Heart right ventricle (tissue), 16 donors: ENCODE measurements at regions not wholly inside any gene's neighbourhood (a gene's known extent, or its start where the extent isn't known, plus 50 kb on each side); places are given as distances from the start of the nearest gene placed in this dataset.

Experiments
- ATAC-seq, 8 donors: fragments of 200-7000 bp; cut with Tn5 transposase; one replicate each; pipeline ENCODE4 v1.9.1; 2020; ENCODE audit warnings: mild to moderate bottlenecking in 8 of 8, moderate library complexity in 8 of 8, moderate number of reproducible peaks in 1 of 8
- DNase-seq, 2 donors: peaks; one replicate each; pipeline ENCODE4 v3.0.0-alpha.2; 2020
- H3K27ac ChIP-seq, 10 donors: fragments of 200-600 bp; sonication (generic) in 2 of 10; one replicate each; pipeline versions ENCODE4 v1.5.0 to v1.8.0; 2020 to 2022; ENCODE audit warnings: mild to moderate bottlenecking in 3 of 10
- H3K27me3 ChIP-seq, 7 donors: fragments of 200-600 bp; one replicate each; pipeline ENCODE4 v1.8.0; 2021 to 2022; ENCODE audit warnings: mild to moderate bottlenecking in 2 of 7
- H3K36me3 ChIP-seq, 9 donors: fragments of 200-600 bp; sonication (generic) in 1 of 9; one replicate each; pipeline versions ENCODE4 v1.5.0 to v1.8.0; 2020 to 2022; ENCODE audit warnings: mild to moderate bottlenecking in 2 of 9
- H3K4me1 ChIP-seq, 9 donors: fragments of 200-600 bp; sonication (generic) in 1 of 9; one replicate each; pipeline versions ENCODE4 v1.5.0 to v1.8.0; 2020 to 2022; ENCODE audit warnings: mild to moderate bottlenecking in 4 of 9
- H3K4me3 ChIP-seq, 10 donors: fragments of 200-600 bp; sonication (generic) in 2 of 10; one replicate each; pipeline versions ENCODE4 v1.5.0 to v1.8.0; 2020 to 2022; ENCODE audit warnings: mild to moderate bottlenecking in 7 of 10, moderate library complexity in 2 of 10
- H3K9me3 ChIP-seq, 11 donors: fragments of 200-600 bp in 10 of 11; sonication (generic) in 2 of 11; one replicate each; pipeline versions ENCODE4 v1.5.0 to v1.8.0; 2013 to 2022; ENCODE audit warnings: mild to moderate bottlenecking in 2 of 11, control low read depth in 1 of 11, moderate library complexity in 1 of 11
- WGBS, 2 donors: extraction: QIAGEN DNeasy Blood & Tissue Kit; methylation state at CpG; one replicate each; pipeline ENCODE4 v1.1.7; 2013; ENCODE audit warnings: inconsistent platforms in 1 of 2; 5-methylcytosine and 5-hydroxymethylcytosine counted together
- intact Hi-C, 10 donors: fragments of 100-400 bp; cut with DNase I; formaldehyde crosslinking; loops; one replicate each; pipeline versions ENCODE4 v1.11.1 to v1.14.2; 2022
- TF ChIP-seq, protein P1 (sequence below), 9 donors: fragments of 200-600 bp; sonication (generic) in 2 of 9; IDR thresholded peaks; one replicate each; pipeline versions ENCODE4 v1.5.0 to v1.8.0; 2021 to 2022; ENCODE audit warnings: antibody characterized with exemption in 9 of 9, mild to moderate bottlenecking in 5 of 9, moderate library complexity in 1 of 9
- donor health status: Arrhythmogenic right ventricular cardiomyopathy.
- donor health status: ischemic (EF 13 %, LVEDD 7.1; RV severe dilation, severe dysfunction).
- donor health status: healthy with polysubstance abuse.
- donor health status: DM: no; HTN: yes; CAD: no.
- donor health status: DM: no; HTN: no; CAD: no.
- donor health status: ischemic (EF 25% LVEDD 6.9; RV normal size, moderate dysfunction).
- donor health status: ischemic (EF 25% LVEDD 5.7; RV mildly dilated, moderate dysfunction).
- donor health status: healthy.
- donor health status: DM: yes; HTN: yes; CAD: no.
- donor health status: Ischemic cardiomyopathy.
- donor health status: ischemic (EF 35%, LVEDD 5.7; RV mildly dilated, moderate dysfunction).
- donor health status: nonischemic (EF 11% LVEDD 7.7; RV severe dilation, severe dysfunction).
- donor health status: DM: yes; HTN: yes; CAD: no.
- donor health status: PGD.
- donor health status: ischemic (EF 29% LVEDD 5.4; RV normal size, mild dysfunction).
- donor health status: nonischemic (EF 23%, LVEDD 6.1; RV moderate dilation, normal function).

DNA sequence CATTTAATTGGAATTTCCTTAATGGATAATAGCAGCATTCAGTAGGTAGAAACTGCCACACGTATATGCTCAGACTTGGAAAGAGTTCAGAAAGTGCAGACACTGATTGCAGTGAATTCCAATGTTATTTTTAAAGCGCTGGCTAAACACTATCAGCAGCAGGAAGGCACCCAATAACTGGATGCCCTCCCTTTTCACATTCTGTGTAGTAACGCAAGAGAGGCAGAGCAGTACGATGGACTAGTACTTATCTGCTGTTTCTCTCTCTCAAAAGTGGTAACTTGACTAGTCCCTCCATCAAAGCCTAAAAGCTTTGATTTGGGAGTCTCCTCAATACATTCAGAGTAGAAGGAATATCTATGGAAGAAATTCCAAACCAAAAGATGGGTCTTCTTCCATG is 791.0 kb downstream of the TMTC2 start:
- no peaks in the 10 kb centered on the region for H3K36me3 ChIP-seq
- H3K4me3 ChIP-seq, result no peak overlapping the region
- peak; percentile 67 to 98 (median 85) for ATAC-seq
- H3K27me3 ChIP-seq, result no peaks in the 10 kb centered on the region
- DNase-seq, result peak in 1 of 2 donors; percentile 5
- TF ChIP-seq, protein P1, sequence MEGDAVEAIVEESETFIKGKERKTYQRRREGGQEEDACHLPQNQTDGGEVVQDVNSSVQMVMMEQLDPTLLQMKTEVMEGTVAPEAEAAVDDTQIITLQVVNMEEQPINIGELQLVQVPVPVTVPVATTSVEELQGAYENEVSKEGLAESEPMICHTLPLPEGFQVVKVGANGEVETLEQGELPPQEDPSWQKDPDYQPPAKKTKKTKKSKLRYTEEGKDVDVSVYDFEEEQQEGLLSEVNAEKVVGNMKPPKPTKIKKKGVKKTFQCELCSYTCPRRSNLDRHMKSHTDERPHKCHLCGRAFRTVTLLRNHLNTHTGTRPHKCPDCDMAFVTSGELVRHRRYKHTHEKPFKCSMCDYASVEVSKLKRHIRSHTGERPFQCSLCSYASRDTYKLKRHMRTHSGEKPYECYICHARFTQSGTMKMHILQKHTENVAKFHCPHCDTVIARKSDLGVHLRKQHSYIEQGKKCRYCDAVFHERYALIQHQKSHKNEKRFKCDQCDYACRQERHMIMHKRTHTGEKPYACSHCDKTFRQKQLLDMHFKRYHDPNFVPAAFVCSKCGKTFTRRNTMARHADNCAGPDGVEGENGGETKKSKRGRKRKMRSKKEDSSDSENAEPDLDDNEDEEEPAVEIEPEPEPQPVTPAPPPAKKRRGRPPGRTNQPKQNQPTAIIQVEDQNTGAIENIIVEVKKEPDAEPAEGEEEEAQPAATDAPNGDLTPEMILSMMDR (IDR thresholded peaks at IDR 0.05), result no peak
- H3K9me3 ChIP-seq, result peaks cover 0 to 7% (median 0%) of the 10 kb centered on the region in 11 donors
- WGBS, 2 donors, result 7 to 12% methylated on average over 4 of the region's 4 CpGs
- H3K27ac ChIP-seq, result peak overlapping the region in 5 of 10 donors; percentile 10 to 64 (median 56)
- intact Hi-C loops, result no loop called here
- peaks cover 0 to 24% (median 0%) of the 10 kb centered on the region in 9 donors for H3K4me1 ChIP-seq

DNA sequence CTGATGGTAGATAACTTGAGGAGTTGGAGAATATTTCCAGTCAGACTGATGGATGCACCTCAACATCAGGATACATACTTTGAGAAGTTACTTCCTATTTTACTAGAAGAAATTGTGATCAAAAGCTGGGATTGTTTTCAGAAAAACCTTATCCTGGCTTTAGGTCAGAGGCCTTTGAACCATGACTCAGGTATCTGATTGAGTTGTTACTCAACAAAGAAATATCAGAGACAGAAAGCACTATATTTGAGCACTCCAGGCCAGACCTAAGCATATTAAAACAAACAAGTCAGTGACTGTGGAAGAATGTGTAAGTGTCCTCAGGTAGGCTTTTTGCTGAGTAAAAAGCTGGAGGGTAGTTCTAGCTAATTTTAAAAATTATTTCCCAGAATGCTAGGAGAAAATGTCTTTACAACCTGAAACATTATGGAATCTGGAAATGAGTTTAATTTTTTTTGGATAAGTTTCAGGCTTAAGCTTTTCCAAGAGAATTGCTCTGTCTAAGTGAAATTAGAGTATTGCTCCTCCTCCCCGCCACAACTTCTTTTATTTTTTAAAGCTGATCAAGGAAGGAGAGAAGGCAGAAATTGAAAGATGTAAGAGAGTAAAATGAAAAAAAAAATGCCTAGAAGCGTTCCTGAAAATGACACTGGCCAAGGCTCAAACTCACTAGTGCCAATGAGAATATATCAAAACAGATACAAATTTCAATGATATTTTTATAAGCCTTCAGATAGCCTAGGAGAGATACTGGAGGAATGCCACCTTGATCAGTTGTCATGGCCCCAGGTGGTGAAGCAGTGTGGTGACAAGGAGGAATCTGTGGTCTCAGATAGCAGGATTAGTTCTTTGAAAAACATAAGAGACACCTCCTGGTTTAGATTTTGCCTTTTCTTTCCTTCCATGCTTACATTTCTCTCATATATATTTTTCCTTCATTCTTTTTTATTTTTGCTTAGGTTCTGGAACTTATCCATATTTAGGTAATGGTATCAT is 790.3 kb downstream of the TMTC2 start:
- Histone ChIP-seq H3K27me3 (no peaks in the 10 kb centered on the region), H3K9me3 (peaks cover 0 to 3% (median 0%) of the 10 kb centered on the region in 11 donors), H3K4me1 (peaks cover 0 to 24% (median 0%) of the 10 kb centered on the region in 9 donors), H3K27ac (peak overlapping the region in 5 of 10 donors; percentile 10 to 64 (median 56)), H3K36me3 (no peaks in the 10 kb centered on the region), H3K4me3 (no peak overlapping the region)
- whole genome bisulfite sequencing, 2 donors, result 61 to 65% methylated on average over 2 of the region's 2 CpGs
- intact Hi-C loops, result no loop called here
- TF ChIP-seq, protein P1 (IDR thresholded peaks at IDR 0.05), result no peak
- no peak for DNase-seq
- no peak for ATAC-seq

DNA sequence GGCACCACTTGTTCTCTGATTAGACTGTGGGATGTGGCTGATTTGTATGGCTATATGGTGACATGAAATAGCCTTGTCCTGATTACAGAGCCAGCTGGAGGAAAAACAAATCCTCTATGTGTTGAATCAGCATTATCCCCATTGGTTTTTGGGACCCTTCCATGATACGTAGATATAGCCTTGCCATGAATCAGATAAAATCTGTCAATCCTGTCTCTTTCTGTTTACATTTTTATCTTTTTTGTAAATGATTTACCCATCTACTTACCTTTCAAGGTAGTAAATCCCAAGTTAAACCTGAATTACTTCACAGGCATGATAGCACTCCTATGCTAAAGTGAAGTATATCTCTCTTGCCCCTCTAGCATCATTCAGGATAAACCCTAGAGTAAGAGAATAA is 789.3 kb downstream of the TMTC2 start:
- Histone ChIP-seq H3K4me3 (no peak overlapping the region), H3K27ac (no peak overlapping the region), H3K4me1 (peaks cover 0 to 24% (median 0%) of the 10 kb centered on the region in 9 donors), H3K36me3 (no peaks in the 10 kb centered on the region), H3K9me3 (no peaks in the 10 kb centered on the region), H3K27me3 (no peaks in the 10 kb centered on the region)
- no peak for DNase-seq
- TF ChIP-seq, protein P1 (IDR thresholded peaks at IDR 0.05), result no peak
- WGBS, 2 donors, result 92 to 95% methylated on average over 1 of the region's 1 CpG
- no peak for ATAC-seq
- intact Hi-C loops, result no loop called here

DNA sequence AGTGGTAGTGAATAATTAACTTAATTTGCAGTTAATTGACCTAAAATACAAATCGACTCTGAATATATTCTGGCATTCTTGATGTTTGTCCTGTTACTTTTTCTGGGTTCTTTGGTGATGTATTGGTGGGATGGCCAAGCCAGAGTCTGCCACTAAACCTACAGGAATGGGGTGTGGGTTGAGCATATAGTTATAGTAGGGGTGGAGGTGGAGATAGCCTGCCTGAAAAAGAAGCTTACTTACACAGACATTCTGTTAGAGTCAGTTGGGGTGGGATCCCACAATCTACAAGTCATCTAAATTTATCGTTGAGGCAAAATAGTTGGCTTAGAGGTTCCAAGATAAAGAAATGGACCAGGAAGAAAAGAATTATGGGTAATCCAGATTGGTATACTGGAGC is 787.7 kb downstream of the TMTC2 start:
- no peak for DNase-seq
- H3K9me3 ChIP-seq, result no peaks in the 10 kb centered on the region
- H3K27me3 ChIP-seq, result no peaks in the 10 kb centered on the region
- no peak overlapping the region for H3K27ac ChIP-seq
- H3K4me3 ChIP-seq, result no peak overlapping the region
- intact Hi-C loops, result no loop called here
- TF ChIP-seq, protein P1 (IDR thresholded peaks at IDR 0.05), result no peak
- WGBS, 2 donors, result 80 to 83% methylated on average over 2 of the region's 2 CpGs
- no peak for ATAC-seq
- peaks cover 0 to 24% (median 0%) of the 10 kb centered on the region in 9 donors for H3K4me1 ChIP-seq
- H3K36me3 ChIP-seq, result no peaks in the 10 kb centered on the region
